ENCODE measurements at regions not wholly inside any gene's neighbourhood (a gene's known extent, or its start where the extent isn't known, plus 50 kb on each side); places are given as distances from the start of the nearest gene placed in this dataset.
"Not testable (repeated sequence)": the region's sequence is repeated elsewhere in the genome, so short reads cannot be mapped to it uniquely, and the experiment has no call there.

GRCh38 chr7:142487565-142487964 is 229.7 kb upstream of the PRSS58 start:
- H2BK15ac ChIP-seq (ENCODE audit: low read depth, low read length); BruUV-seq (replicated peaks); H2AK5ac ChIP-seq (ENCODE audit: low read depth, low read length); H3K4ac ChIP-seq (ENCODE audit: low read depth, low read length); H3K18ac ChIP-seq (ENCODE audit: low read depth, low read length); H3K79me1 ChIP-seq (ENCODE audit: low read depth in 1 of 2, low read length in 2 of 2); H3K27ac ChIP-seq (ENCODE audit: insufficient read depth, low read length); CTCF ChIA-PET; H2BK5ac ChIP-seq (ENCODE audit: low read depth, low read length, poor library complexity, severe bottlenecking); DNase-seq; ATAC-seq (ENCODE audit: low read depth); H4K20me1 ChIP-seq (ENCODE audit: insufficient read depth, low read length); H3K27me3 ChIP-seq (ENCODE audit: control insufficient read depth, insufficient read depth, low read length); H3K9me3 ChIP-seq (ENCODE audit: control insufficient read depth, insufficient read depth, low read length); H3K9ac ChIP-seq (ENCODE audit: low read depth, low read length); H2AK9ac ChIP-seq (replicated peaks; ENCODE audit: low read depth, low read length, poor library complexity); H4K8ac ChIP-seq (ENCODE audit: low read depth in 2 of 2, low read length in 2 of 2); H3K4me3 ChIP-seq (ENCODE audit: insufficient read depth, low read depth, low read length); H3K9me1 ChIP-seq (ENCODE audit: insufficient read depth, low read length); POLR2A ChIA-PET (ENCODE audit: unreplicated experiment); H2BK20ac ChIP-seq (ENCODE audit: low read depth, low read length); H3K56ac ChIP-seq (ENCODE audit: extremely low read depth, insufficient read depth, low read length); H3K23ac ChIP-seq (ENCODE audit: low read depth, low read length); H3K36me3 ChIP-seq (ENCODE audit: control insufficient read depth, insufficient read depth, low read length); in situ Hi-C loops (cut with MboI; ENCODE audit: low sequenced_read_pairs); H3K4me2 ChIP-seq (ENCODE audit: low read depth, low read length); H3K14ac ChIP-seq (replicated peaks; ENCODE audit: low read depth, low read length); H4K91ac ChIP-seq (ENCODE audit: insufficient read depth, low read depth, low read length); H3K4me1 ChIP-seq (ENCODE audit: control insufficient read depth, insufficient read depth, low read length); intact Hi-C loops (cut with micrococcal nuclease); H4K5ac ChIP-seq (ENCODE audit: low read depth, low read length); H2AFZ ChIP-seq (replicated peaks; ENCODE audit: low read length, poor library complexity); dilution Hi-C loops (cut with HindIII; ENCODE audit: low sequenced_read_pairs, unreplicated experiment): not testable (repeated sequence)
- peak overlapping the region; percentile 1; the same call in 1 of the 2 replicates for H2BK120ac ChIP-seq (ENCODE audit: low read depth, low read length)
- WGBS, 2 experiments (ENCODE audit: extremely low coverage in 2 of 2, insufficient read length in 1 of 2), result 40% methylated on average over 1 of the region's 4 CpGs; no CpG with 5 or more reads in 1 of the 2 experiments
